HepG2 (cell line): ENCODE measurements at regions not wholly inside any gene's neighbourhood (a gene's known extent, or its start where the extent isn't known, plus 50 kb on each side); places are given as distances from the start of the nearest gene placed in this dataset.

Experiments
- EP300 ChIP-seq, 3 experiments: sonication (generic) in 1 of 3; formaldehyde crosslinking in 1 of 3; IDR thresholded peaks; 2 replicates each; pipeline versions ENCODE4 v1.5.1 to v1.6.1; 2011 to 2020; ENCODE audit warnings: low read depth in 2 of 3, low read length in 2 of 3, borderline replicate concordance in 1 of 3, improper control_type of control experiment in 1 of 3, mild to moderate bottlenecking in 1 of 3, missing genetic modification reagents in 1 of 3, moderate library complexity in 1 of 3
- FOXK2 ChIP-seq: fragments of 450-650 bp; IDR thresholded peaks from 2 replicates; pipeline ENCODE4 v1.6.1; 2016
- POLR2G ChIP-seq: fragments of 200-400 bp; formaldehyde crosslinking; IDR thresholded peaks from 2 replicates; pipeline ENCODE4 v1.6.1; 2018; ENCODE audit warnings: mild to moderate bottlenecking, low read depth, low read length, moderate library complexity
- SRSF4 ChIP-seq: fragments of 200-400 bp; formaldehyde crosslinking; IDR thresholded peaks from one replicate; pipeline ENCODE4 v1.6.1; 2018; ENCODE audit warnings: mild to moderate bottlenecking, low read depth, low read length, moderate library complexity; ENCODE audit not compliant: poor library complexity, severe bottlenecking
- TEAD2 ChIP-seq: sonication (generic); formaldehyde crosslinking; IDR thresholded peaks from 2 replicates; pipeline ENCODE4 v1.9.0; 2021; ENCODE audit warnings: missing genetic modification reagents
- ZNF232 ChIP-seq: sonication (generic); formaldehyde crosslinking; IDR thresholded peaks from 2 replicates; pipeline ENCODE4 v1.4.0; 2020; ENCODE audit warnings: missing genetic modification reagents, borderline replicate concordance
- ZNF431 ChIP-seq: sonication (generic); formaldehyde crosslinking; IDR thresholded peaks from 2 replicates; pipeline ENCODE4 v1.9.0; 2022; ENCODE audit warnings: missing genetic modification reagents, low read depth, mild to moderate bottlenecking, borderline replicate concordance

DNA sequence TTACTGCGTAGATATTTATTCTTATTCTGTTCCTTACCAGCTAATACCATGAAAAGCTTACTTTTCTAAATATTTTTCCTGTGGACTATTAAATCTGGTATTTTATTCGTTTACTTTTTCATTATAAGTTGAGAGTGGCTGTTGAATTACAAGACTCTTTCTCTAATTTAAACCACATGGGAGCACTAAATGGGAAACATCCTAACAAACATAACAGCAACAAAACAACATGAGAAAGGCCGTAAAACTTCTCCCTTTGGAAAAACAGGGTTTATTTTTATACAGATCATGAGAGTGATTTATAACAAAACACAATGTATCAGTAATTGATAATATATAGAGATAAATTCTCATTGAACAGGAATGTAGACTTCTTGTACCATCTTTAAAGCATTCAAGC, 1592.1 kb downstream of the EFNB2 start:
- TF ChIP-seq EP300 (IDR thresholded peaks at IDR 0.05; ENCODE audit: low read depth in 2 of 2, low read length in 2 of 2) (no peak), EP300 (CRISPR knock-in tag; IDR thresholded peaks at IDR 0.05; ENCODE audit: borderline replicate concordance) (no peak), ZNF431 (CRISPR knock-in tag) (no peak), SRSF4 (no peak), ZNF232 (no peak), TEAD2 (CRISPR knock-in tag) (no peak), FOXK2 (no peak), POLR2G (no peak)
